ENCODE measurements at regions not wholly inside any gene's neighbourhood (a gene's known extent, or its start where the extent isn't known, plus 50 kb on each side); places are given as distances from the start of the nearest gene placed in this dataset.

- DNase-seq: no peak
These were observed 566.6 kb upstream of the MEF2C start for GRCh38 chr5:89449392-89450148.

GRCh38 chr5:89447027-89447426 lies 564.0 kb upstream of the MEF2C start:
- DNase-seq: no peak

GRCh38 chr5:89445106-89445745 lies 562.2 kb upstream of the MEF2C start:
- no peak for DNase-seq

- DNase-seq: no peak
These were observed 561.1 kb upstream of the MEF2C start for GRCh38 chr5:89444088-89444487.

- DNase-seq: no peak
These were observed 560.5 kb upstream of the MEF2C start for GRCh38 chr5:89443508-89443907.

- no peak for DNase-seq
These were observed 559.0 kb upstream of the MEF2C start for GRCh38 chr5:89441965-89442364.

GRCh38 chr5:89440670-89441069 lies 557.7 kb upstream of the MEF2C start:
- DNase-seq: no peak

GRCh38 chr5:89437450-89438435 lies 554.8 kb upstream of the MEF2C start:
- no peak for DNase-seq

- DNase-seq: no peak
These were observed 553.5 kb upstream of the MEF2C start for GRCh38 chr5:89436464-89436863.

GRCh38 chr5:89435347-89435746 lies 552.4 kb upstream of the MEF2C start:
- DNase-seq: no peak

- no peak for DNase-seq
These were observed 545.6 kb upstream of the MEF2C start for GRCh38 chr5:89428624-89429023.

- no peak for DNase-seq
These were observed 542.1 kb upstream of the MEF2C start for GRCh38 chr5:89425062-89425461.

GRCh38 chr5:89421035-89421434 lies 538.1 kb upstream of the MEF2C start:
- DNase-seq: no peak

GRCh38 chr5:89418407-89419085 lies 535.6 kb upstream of the MEF2C start:
- no peak for DNase-seq

GRCh38 chr5:89417990-89418389 lies 535.0 kb upstream of the MEF2C start:
- no peak for DNase-seq

GRCh38 chr5:89417515-89417914 lies 534.5 kb upstream of the MEF2C start:
- DNase-seq: no peak

GRCh38 chr5:89411891-89412290 lies 528.9 kb upstream of the MEF2C start:
- no peak for DNase-seq

- DNase-seq: no peak
These were observed 524.1 kb upstream of the MEF2C start for GRCh38 chr5:89407054-89407453.

- DNase-seq: no peak
These were observed 518.7 kb upstream of the MEF2C start for GRCh38 chr5:89401659-89402058.

GRCh38 chr5:89401012-89401411 lies 518.0 kb upstream of the MEF2C start:
- no peak for DNase-seq

- no peak for DNase-seq
These were observed 516.6 kb upstream of the MEF2C start for GRCh38 chr5:89399548-89399947.

GRCh38 chr5:89397096-89397495 lies 514.1 kb upstream of the MEF2C start:
- no peak for DNase-seq
